ENCODE measurements at regions not wholly inside any gene's neighbourhood (a gene's known extent, or its start where the extent isn't known, plus 50 kb on each side); places are given as distances from the start of the nearest gene placed in this dataset.

DNA sequence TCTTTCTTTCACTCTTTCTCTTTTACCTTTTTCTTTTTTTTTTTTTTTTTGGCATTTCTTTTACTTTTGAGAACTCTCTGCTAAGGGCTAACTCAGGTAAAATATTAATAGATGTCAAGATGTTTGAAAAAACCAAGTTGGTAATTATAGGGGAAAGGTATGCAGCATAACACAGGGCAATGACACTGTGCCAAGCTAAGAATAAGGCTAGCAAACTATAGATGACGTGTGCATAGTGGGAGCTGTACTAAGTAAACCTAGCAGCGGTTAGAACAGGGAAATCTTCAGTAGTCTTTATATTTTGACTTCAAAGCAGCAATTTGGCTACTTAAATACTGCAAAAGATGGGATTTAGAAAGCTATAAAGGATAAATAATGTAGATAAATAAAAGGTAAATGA, 415.4 kb upstream of the RGPD4 start:
- Histone ChIP-seq H3K4me3 (ENCODE audit: low read depth, low read length) (no peak overlapping the region), H3K27ac (peak overlapping the region; percentile 95), H3K36me3 (replicated peaks) (no peaks in the 10 kb centered on the region), H3K27me3 (replicated peaks) (no peaks in the 10 kb centered on the region)
- in situ Hi-C loops (cut with HindIII; ENCODE audit: low pct_ligation_motif_present, low sequenced_read_pairs): no loop called here
- TF ChIP-seq, protein P1, sequence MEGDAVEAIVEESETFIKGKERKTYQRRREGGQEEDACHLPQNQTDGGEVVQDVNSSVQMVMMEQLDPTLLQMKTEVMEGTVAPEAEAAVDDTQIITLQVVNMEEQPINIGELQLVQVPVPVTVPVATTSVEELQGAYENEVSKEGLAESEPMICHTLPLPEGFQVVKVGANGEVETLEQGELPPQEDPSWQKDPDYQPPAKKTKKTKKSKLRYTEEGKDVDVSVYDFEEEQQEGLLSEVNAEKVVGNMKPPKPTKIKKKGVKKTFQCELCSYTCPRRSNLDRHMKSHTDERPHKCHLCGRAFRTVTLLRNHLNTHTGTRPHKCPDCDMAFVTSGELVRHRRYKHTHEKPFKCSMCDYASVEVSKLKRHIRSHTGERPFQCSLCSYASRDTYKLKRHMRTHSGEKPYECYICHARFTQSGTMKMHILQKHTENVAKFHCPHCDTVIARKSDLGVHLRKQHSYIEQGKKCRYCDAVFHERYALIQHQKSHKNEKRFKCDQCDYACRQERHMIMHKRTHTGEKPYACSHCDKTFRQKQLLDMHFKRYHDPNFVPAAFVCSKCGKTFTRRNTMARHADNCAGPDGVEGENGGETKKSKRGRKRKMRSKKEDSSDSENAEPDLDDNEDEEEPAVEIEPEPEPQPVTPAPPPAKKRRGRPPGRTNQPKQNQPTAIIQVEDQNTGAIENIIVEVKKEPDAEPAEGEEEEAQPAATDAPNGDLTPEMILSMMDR (IDR thresholded peaks at IDR 0.05; ENCODE audit: low read depth, low read length, missing control alignments): no peak
- DNase-seq: no peak

DNA sequence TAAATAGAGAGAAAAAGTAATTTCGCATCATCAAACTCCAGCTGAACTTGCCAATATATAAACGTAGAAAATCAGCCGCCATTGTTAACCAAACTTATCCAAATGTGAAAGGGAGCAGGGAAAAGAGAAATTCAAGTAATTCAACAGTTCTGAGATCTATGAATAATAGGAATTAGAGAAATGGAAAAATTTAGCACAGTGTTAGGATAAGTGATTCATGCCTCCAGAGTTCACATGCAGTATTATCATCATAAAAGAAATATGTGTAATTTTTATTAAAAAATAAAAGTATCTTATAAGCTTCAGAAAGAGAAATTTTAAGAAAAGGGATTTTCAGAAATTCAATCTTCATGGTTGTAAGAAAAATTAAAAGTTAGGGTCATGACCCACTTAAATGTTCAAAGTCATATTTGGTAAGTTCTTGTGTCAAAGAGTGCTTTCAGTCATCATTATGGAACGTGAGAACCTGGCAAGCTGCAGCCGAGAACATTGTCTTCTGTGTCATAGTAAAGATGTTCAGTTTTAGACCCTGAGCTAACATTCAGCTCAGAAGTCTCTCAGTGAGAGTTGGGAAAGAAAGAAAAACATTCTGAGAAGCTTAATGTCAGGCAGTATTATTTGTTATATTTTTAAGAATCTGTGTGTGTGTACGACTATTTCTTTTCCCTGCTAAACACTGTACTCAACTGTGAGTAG, 414.3 kb upstream of the RGPD4 start:
- Histone ChIP-seq H3K27ac (peak overlapping the region; percentile 95), H3K36me3 (replicated peaks) (no peaks in the 10 kb centered on the region), H3K4me3 (ENCODE audit: low read depth, low read length) (no peak overlapping the region), H3K27me3 (replicated peaks) (no peaks in the 10 kb centered on the region)
- TF ChIP-seq, protein P1 (IDR thresholded peaks at IDR 0.05; ENCODE audit: low read depth, low read length, missing control alignments): no peak
- peak; percentile 85 for DNase-seq
- in situ Hi-C loops (cut with HindIII; ENCODE audit: low pct_ligation_motif_present, low sequenced_read_pairs): no loop called here

DNA sequence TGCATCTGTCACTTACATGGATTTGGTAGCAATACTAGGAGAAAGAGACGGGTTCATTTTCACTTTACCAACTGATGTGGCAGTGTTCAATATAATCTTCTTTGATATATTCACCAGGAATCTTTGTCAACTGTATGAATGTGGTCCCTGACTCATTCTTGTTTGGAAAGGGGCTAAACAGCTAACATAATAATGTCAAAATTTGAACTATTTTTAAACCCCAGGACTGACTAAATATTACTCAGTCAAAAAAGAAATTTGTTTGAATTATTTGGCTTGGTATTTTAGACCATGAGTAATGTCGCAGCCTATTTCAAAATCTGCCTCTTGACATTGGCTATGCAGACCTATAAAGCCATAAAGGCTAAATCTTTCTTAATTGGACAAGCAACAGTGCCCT, 413.7 kb upstream of the RGPD4 start:
- no peak overlapping the region for H3K4me3 ChIP-seq (ENCODE audit: low read depth, low read length)
- TF ChIP-seq, protein P1 (IDR thresholded peaks at IDR 0.05; ENCODE audit: low read depth, low read length, missing control alignments): no peak
- no peaks in the 10 kb centered on the region for H3K36me3 ChIP-seq (replicated peaks)
- in situ Hi-C loops (cut with HindIII; ENCODE audit: low pct_ligation_motif_present, low sequenced_read_pairs): no loop called here
- H3K27me3 ChIP-seq (replicated peaks): no peaks in the 10 kb centered on the region
- peak; percentile 48 for DNase-seq
- H3K27ac ChIP-seq: peak overlapping the region; percentile 95

DNA sequence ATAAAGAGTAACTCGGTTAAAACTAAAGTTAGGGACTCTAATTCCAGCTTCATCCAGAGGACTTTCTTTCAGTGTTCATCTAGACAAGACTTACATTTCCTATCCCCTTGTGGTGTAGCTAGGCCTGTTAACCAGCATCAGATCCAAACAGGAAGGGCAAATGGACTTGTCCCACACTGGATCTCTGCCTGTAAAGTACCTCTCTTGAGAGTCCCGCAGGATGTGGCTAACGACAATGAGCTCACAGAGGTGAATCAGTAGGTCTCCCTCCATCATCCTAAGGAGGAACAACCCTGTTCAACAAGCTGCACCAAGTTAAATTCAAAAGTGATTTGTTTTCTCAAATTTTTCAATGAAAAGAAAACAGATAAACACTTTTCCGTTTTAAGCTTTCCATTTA, 412.3 kb upstream of the RGPD4 start:
- in situ Hi-C loops (cut with HindIII; ENCODE audit: low pct_ligation_motif_present, low sequenced_read_pairs): no loop called here
- H3K4me3 ChIP-seq (ENCODE audit: low read depth, low read length): no peak overlapping the region
- peak; percentile 7 for DNase-seq
- H3K27me3 ChIP-seq (replicated peaks): no peaks in the 10 kb centered on the region
- no peak overlapping the region for H3K27ac ChIP-seq
- TF ChIP-seq, protein P1 (IDR thresholded peaks at IDR 0.05; ENCODE audit: low read depth, low read length, missing control alignments): no peak
- no peaks in the 10 kb centered on the region for H3K36me3 ChIP-seq (replicated peaks)

DNA sequence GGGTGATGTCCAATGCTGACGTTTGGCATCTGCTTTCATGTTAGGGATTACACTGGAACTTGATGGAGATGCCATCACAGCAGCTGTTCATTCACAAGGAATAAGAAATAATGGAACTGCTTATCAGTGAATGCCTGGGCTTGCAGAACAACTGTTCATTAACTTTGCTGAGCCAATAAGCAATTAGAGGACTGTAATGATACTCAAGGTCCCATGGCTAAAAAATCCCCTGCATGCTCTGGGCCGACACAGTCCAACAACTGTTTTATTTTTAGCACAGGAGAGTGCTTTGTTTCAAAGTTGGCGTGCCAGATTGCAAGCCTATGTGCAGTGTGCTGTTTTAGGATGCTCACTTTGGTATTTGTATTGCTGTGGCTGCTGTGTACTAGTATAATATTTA, 408.0 kb upstream of the RGPD4 start:
- in situ Hi-C loops (cut with HindIII; ENCODE audit: low pct_ligation_motif_present, low sequenced_read_pairs): no loop called here
- Histone ChIP-seq H3K27ac (no peak overlapping the region), H3K4me3 (ENCODE audit: low read depth, low read length) (no peak overlapping the region), H3K27me3 (replicated peaks) (no peaks in the 10 kb centered on the region), H3K36me3 (replicated peaks) (no peaks in the 10 kb centered on the region)
- TF ChIP-seq, protein P1 (IDR thresholded peaks at IDR 0.05; ENCODE audit: low read depth, low read length, missing control alignments): no peak
- DNase-seq: no peak

DNA sequence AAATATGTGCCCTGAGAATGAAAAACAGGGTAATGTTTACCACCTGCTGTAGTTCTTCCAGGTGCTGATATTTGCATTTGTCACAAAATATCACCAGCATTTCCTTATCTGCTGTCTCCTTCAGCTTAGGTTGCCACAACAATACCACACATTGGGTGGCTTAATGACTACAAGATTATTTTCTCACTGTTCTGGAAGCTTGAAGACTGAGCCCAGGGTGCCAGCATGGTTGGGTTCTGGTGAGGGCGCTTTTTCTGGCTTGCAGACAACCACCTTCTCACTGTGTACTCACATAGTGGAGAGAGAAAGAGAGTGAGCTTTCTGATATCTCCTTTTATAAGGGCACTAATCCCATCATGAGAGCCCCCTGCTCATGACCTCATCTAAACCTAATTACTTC, 407.5 kb upstream of the RGPD4 start:
- DNase-seq: no peak
- Histone ChIP-seq H3K36me3 (replicated peaks) (no peaks in the 10 kb centered on the region), H3K27ac (no peak overlapping the region), H3K4me3 (ENCODE audit: low read depth, low read length) (no peak overlapping the region), H3K27me3 (replicated peaks) (no peaks in the 10 kb centered on the region)
- in situ Hi-C loops (cut with HindIII; ENCODE audit: low pct_ligation_motif_present, low sequenced_read_pairs): no loop called here
- TF ChIP-seq, protein P1 (IDR thresholded peaks at IDR 0.05; ENCODE audit: low read depth, low read length, missing control alignments): no peak

Data from brain microvascular endothelial cell (primary cell).